ENCODE measurements at regions not wholly inside any gene's neighbourhood (a gene's known extent, or its start where the extent isn't known, plus 50 kb on each side); places are given as distances from the start of the nearest gene placed in this dataset.

DNA sequence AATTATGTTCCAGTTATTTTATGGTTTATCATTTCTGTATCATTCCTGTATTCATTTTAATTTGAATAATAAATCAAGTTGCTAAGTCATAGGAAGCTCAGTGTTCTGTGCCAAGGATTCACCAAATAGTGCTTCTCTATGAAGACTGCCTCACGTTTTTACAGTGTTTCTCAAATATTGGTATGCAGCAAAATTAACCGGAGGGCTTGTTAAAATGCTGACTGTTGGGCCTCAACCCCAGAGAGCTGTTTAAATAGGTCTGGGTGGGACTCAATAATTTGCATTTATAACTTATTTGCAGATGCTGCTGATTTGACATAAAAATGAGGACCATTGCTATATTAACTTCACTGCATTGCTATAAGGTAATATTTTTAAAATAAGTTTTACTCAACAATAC is 166.7 kb downstream of the TINAG start:
- H3K36me3 ChIP-seq, result no peaks in the 10 kb centered on the region
- no peak overlapping the region for H3K27ac ChIP-seq
- TF ChIP-seq EP300 (IDR thresholded peaks at IDR 0.05), result no peak
- TF ChIP-seq, protein P1, sequence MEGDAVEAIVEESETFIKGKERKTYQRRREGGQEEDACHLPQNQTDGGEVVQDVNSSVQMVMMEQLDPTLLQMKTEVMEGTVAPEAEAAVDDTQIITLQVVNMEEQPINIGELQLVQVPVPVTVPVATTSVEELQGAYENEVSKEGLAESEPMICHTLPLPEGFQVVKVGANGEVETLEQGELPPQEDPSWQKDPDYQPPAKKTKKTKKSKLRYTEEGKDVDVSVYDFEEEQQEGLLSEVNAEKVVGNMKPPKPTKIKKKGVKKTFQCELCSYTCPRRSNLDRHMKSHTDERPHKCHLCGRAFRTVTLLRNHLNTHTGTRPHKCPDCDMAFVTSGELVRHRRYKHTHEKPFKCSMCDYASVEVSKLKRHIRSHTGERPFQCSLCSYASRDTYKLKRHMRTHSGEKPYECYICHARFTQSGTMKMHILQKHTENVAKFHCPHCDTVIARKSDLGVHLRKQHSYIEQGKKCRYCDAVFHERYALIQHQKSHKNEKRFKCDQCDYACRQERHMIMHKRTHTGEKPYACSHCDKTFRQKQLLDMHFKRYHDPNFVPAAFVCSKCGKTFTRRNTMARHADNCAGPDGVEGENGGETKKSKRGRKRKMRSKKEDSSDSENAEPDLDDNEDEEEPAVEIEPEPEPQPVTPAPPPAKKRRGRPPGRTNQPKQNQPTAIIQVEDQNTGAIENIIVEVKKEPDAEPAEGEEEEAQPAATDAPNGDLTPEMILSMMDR (IDR thresholded peaks at IDR 0.05), result no peak
- no peak for TF ChIP-seq POLR2A (IDR thresholded peaks at IDR 0.05)
- no peak for TF ChIP-seq POLR2AphosphoS5 (IDR thresholded peaks at IDR 0.05)
- intact Hi-C loops (cut with DNase I), result no loop called here
- peaks cover 0 to 14% (median 2%) of the 10 kb centered on the region in 4 donors for H3K4me1 ChIP-seq
- WGBS, 2 donors, result 71 to 78% methylated on average over 2 of the region's 2 CpGs
- no peak overlapping the region for H3K4me3 ChIP-seq
- no peak for DNase-seq
- no peaks in the 10 kb centered on the region for H3K27me3 ChIP-seq
- H3K9me3 ChIP-seq, result no peaks in the 10 kb centered on the region

DNA sequence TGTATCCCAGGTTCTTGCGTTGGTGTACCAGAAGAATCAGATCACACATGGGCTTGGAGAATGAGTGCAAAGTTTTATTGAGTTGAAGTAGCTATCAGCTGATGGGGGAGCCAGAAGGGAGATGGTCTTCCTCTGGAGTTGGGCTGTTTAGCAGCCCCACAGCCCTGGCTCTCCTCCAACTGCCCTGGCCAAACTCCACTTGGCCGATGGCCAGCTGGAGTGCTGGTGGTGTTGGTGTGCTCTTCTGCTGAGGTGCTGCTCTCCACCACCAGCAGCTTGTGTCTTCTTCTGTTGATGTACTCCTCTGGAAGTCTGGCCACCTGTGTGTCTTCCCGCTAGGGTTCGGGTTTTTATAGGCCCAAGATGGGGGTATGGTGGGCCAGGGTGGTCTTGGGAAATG is 172.8 kb downstream of the TINAG start:
- no peaks in the 10 kb centered on the region for H3K36me3 ChIP-seq
- no peak for DNase-seq
- intact Hi-C loops (cut with DNase I), result no loop called here
- H3K4me3 ChIP-seq, result no peak overlapping the region
- no peaks in the 10 kb centered on the region for H3K4me1 ChIP-seq
- H3K27me3 ChIP-seq, result no peaks in the 10 kb centered on the region
- WGBS, 2 donors, result 75 to 91% methylated on average over 4 of the region's 4 CpGs
- no peak overlapping the region for H3K27ac ChIP-seq
- TF ChIP-seq, protein P1 (IDR thresholded peaks at IDR 0.05), result no peak
- TF ChIP-seq EP300 (IDR thresholded peaks at IDR 0.05) (no peak), POLR2AphosphoS5 (IDR thresholded peaks at IDR 0.05) (no peak), POLR2A (IDR thresholded peaks at IDR 0.05) (no peak)
- no peaks in the 10 kb centered on the region for H3K9me3 ChIP-seq

DNA sequence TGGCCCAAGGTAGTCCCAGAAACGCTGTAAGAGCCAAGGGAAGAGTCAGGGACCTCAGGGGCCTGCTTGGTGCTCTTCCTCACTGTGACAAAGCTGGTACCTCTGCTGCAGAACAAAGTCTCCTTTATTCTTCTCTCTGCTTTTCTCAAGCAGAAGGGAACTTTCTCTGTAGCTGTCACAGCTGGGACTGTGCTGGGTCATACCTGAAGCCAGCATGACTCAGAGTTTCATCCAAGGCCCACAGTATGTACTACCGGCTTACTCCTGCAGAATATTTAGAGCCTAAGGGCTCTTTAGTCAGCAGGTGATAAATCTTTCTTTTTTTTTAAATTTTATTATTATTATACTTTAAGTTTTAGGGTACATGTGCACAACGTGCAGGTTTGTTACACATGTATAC is 183.2 kb downstream of the TINAG start:
- H3K4me1 ChIP-seq, result no peaks in the 10 kb centered on the region
- 74 to 83% methylated on average over 3 of the region's 3 CpGs for WGBS, 2 donors
- H3K36me3 ChIP-seq, result no peaks in the 10 kb centered on the region
- TF ChIP-seq POLR2AphosphoS5 (IDR thresholded peaks at IDR 0.05), result no peak
- no peak for TF ChIP-seq EP300 (IDR thresholded peaks at IDR 0.05)
- H3K27me3 ChIP-seq, result no peaks in the 10 kb centered on the region
- no peak for DNase-seq
- H3K9me3 ChIP-seq, result peaks cover 0 to 4% (median 0%) of the 10 kb centered on the region in 4 donors
- intact Hi-C loops (cut with DNase I), result no loop called here
- H3K27ac ChIP-seq, result no peak overlapping the region
- no peak overlapping the region for H3K4me3 ChIP-seq

DNA sequence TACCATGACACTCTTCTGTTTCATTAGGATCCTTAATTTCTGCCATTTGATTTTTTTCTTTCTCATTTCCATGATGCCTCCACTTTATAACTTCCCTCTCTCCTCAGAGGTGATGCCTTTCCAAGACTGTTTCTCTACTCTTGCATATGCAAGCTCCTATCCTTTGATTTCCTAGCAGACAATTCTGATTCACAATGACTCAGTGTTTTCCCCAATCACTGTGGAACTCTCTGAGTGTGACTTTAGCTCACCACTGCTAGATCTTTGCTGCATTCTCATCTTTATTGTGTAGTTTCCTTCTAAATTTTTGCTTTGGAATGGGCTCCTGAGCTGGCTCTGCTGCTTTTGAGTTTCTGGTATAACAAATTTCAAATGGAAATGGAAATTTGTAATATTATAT is 184.9 kb downstream of the TINAG start:
- Histone ChIP-seq H3K9me3 (peaks cover 0 to 8% (median 0%) of the 10 kb centered on the region in 4 donors), H3K4me1 (no peaks in the 10 kb centered on the region), H3K36me3 (no peaks in the 10 kb centered on the region), H3K27ac (no peak overlapping the region), H3K4me3 (no peak overlapping the region), H3K27me3 (no peaks in the 10 kb centered on the region)
- DNase-seq, result no peak
- TF ChIP-seq EP300 (IDR thresholded peaks at IDR 0.05), result no peak
- TF ChIP-seq POLR2A (IDR thresholded peaks at IDR 0.05), result no peak
- TF ChIP-seq POLR2AphosphoS5 (IDR thresholded peaks at IDR 0.05), result no peak
- TF ChIP-seq, protein P1 (IDR thresholded peaks at IDR 0.05), result no peak
- intact Hi-C loops (cut with DNase I), result no loop called here

DNA sequence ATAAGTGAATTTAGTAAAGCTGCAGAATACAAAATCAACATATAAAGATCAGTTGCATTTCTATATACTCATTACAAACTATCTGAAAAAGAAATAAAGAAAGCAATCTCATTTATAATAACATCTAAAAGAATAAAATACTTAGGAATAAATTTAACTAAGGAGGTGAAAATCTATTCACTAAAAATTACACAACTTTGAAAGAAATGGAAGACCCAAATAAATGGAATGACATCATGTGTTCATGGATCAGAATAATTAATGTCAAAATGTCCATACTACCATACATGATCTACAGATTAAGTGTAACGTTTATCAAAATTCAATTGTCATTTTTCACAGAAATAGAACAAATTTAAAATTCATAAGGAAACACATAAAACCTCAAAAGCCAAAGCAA is 194.9 kb downstream of the TINAG start:
- Histone ChIP-seq H3K27ac (no peak overlapping the region), H3K4me1 (no peaks in the 10 kb centered on the region), H3K27me3 (no peaks in the 10 kb centered on the region), H3K9me3 (peaks cover 0 to 8% (median 0%) of the 10 kb centered on the region in 4 donors), H3K4me3 (no peak overlapping the region), H3K36me3 (no peaks in the 10 kb centered on the region)
- 83 to 92% methylated on average over 1 of the region's 1 CpG for WGBS, 2 donors
- intact Hi-C loops (cut with DNase I), result no loop called here
- DNase-seq, result no peak
- TF ChIP-seq EP300 (IDR thresholded peaks at IDR 0.05) (no peak), POLR2A (IDR thresholded peaks at IDR 0.05) (no peak), POLR2AphosphoS5 (IDR thresholded peaks at IDR 0.05) (no peak)
- TF ChIP-seq, protein P1 (IDR thresholded peaks at IDR 0.05), result no peak
